Stimulated activated CD8-positive, alpha-beta memory T cell treated with anti-CD3 and anti-CD28 coated beads, Interleukin-7, amount 100 ng/mL, for 1 hour (primary cell): ENCODE measurements at regions not wholly inside any gene's neighbourhood (a gene's known extent, or its start where the extent isn't known, plus 50 kb on each side); places are given as distances from the start of the nearest gene placed in this dataset.
"Not testable (repeated sequence)": the region's sequence is repeated elsewhere in the genome, so short reads cannot be mapped to it uniquely, and the experiment has no call there.

Experiments
- DNase-seq, 2 donors: peaks; one replicate each; pipeline ENCODE4 v3.0.0-alpha.2; 2020; ENCODE audit warnings: low read depth in 2 of 2

- DNase-seq = no peak
Measured at GRCh38 chr11:70888061-70888460, 364.3 kb downstream of the SHANK2 start.

- no peak for DNase-seq
Measured at GRCh38 chr11:70889411-70889810, 363.0 kb downstream of the SHANK2 start.

GRCh38 chr11:70891844-70892380, 360.5 kb downstream of the SHANK2 start:
- no peak for DNase-seq

- no peak for DNase-seq
Measured at GRCh38 chr11:70892889-70893288, 359.5 kb downstream of the SHANK2 start.

GRCh38 chr11:70894566-70895365, 357.6 kb downstream of the SHANK2 start:
- DNase-seq = no peak

GRCh38 chr11:70895366-70895670, 357.1 kb downstream of the SHANK2 start:
- no peak for DNase-seq

GRCh38 chr11:70897429-70897828, 354.9 kb downstream of the SHANK2 start:
- no peak for DNase-seq

GRCh38 chr11:70899616-70900015, 352.8 kb downstream of the SHANK2 start:
- no peak for DNase-seq

- DNase-seq = no peak
Measured at GRCh38 chr11:70900540-70900939, 351.8 kb downstream of the SHANK2 start.

GRCh38 chr11:70901951-70902521, 350.3 kb downstream of the SHANK2 start:
- no peak for DNase-seq

GRCh38 chr11:70903229-70903628, 349.1 kb downstream of the SHANK2 start:
- not testable (repeated sequence) for DNase-seq

GRCh38 chr11:70906101-70906500, 346.3 kb downstream of the SHANK2 start:
- DNase-seq = no peak

GRCh38 chr11:70908223-70908622, 344.2 kb downstream of the SHANK2 start:
- no peak for DNase-seq

GRCh38 chr11:70910835-70911234, 341.5 kb downstream of the SHANK2 start:
- no peak for DNase-seq

GRCh38 chr11:70912226-70912840, 340.0 kb downstream of the SHANK2 start:
- no peak for DNase-seq

- DNase-seq = no peak
Measured at GRCh38 chr11:70913715-70914231, 338.6 kb downstream of the SHANK2 start.

GRCh38 chr11:70914496-70914895, 337.9 kb downstream of the SHANK2 start:
- no peak for DNase-seq

GRCh38 chr11:70915158-70915985, 337.0 kb downstream of the SHANK2 start:
- no peak for DNase-seq

- no peak for DNase-seq
Measured at GRCh38 chr11:70916351-70916750, 336.0 kb downstream of the SHANK2 start.

- DNase-seq = no peak
Measured at GRCh38 chr11:70918242-70918641, 334.1 kb downstream of the SHANK2 start.

- DNase-seq = no peak
Measured at GRCh38 chr11:70921804-70922203, 330.6 kb downstream of the SHANK2 start.

GRCh38 chr11:70924108-70924507, 328.3 kb downstream of the SHANK2 start:
- DNase-seq = no peak
